HCT116 (cell line): ENCODE measurements at regions not wholly inside any gene's neighbourhood (a gene's known extent, or its start where the extent isn't known, plus 50 kb on each side); places are given as distances from the start of the nearest gene placed in this dataset.

Source experiments
- ATAC-seq: fragments of 200-7000 bp; cut with Tn5 transposase; 2 replicates; pipeline ENCODE4 v1.9.1; 2020; ENCODE audit warnings: mild to moderate bottlenecking, moderate library complexity
- BruUV-seq: library from RNA; stranded (reverse); fragments of 400-500 nt; replicated peaks from 2 replicates; lab custom pipeline; 2021; lab: Mats Ljungman, UMichigan
- CTCF ChIA-PET: fragments of 300-600 bp; sonication (Branson Sonifier 250); formaldehyde crosslinking; loops from one replicate; lab custom pipeline; 2021; ENCODE audit warnings: antibody characterized with exemption; lab: Charles Lee
- POLR2A ChIA-PET: fragments of 300-600, 350-600 bp; sonication (Branson Sonifier 250); formaldehyde crosslinking; loops from one replicate; lab custom pipeline; 2021; ENCODE audit warnings: antibody characterized with exemption; lab: Charles Lee
- RAD21 ChIA-PET, 2 experiments: fragments of 300-600 bp; sonication (Branson Sonifier 250); formaldehyde crosslinking; loops; one replicate each; lab custom pipeline; 2023; ENCODE audit warnings: low total read pairs in 2 of 2; ENCODE audit not compliant: uncharacterized antibody in 2 of 2, unreplicated experiment in 2 of 2, low non-redundant PET in 1 of 2; lab: Charles Lee
- DNase-seq: peaks from one replicate; pipeline ENCODE4 v3.0.0-alpha.2; 2010; ENCODE audit warnings: low read depth, low spot score
- H2AFZ ChIP-seq: fragments of 200-600 bp; shearing (Covaris generic), sonication (generic); 2 replicates; pipeline ENCODE4 v1.6.1; 2017; ENCODE audit warnings: low read depth, mixed run types, mixed read lengths, antibody characterized with exemption, low read length; ENCODE audit not compliant: poor library complexity, severe bottlenecking
- H3K27ac ChIP-seq: 2 replicates; pipeline ENCODE4 v1.5.1; 2012; ENCODE audit warnings: low read depth, low read length
- H3K27me3 ChIP-seq: fragments of 200-600 bp; sonication (generic); 2 replicates; pipeline ENCODE4 v1.6.1; 2016; ENCODE audit warnings: mixed run types, low read length, mixed read lengths; ENCODE audit not compliant: insufficient read depth
- H3K36me3 ChIP-seq, 2 experiments: fragments of 200-500 bp in 1 of 2; fragments of 200-600 bp in 1 of 2; sonication (Bioruptor generic) in 1 of 2; sonication (generic) in 1 of 2; 2 replicates each; pipeline versions ENCODE4 v1.5.1 to v1.6.1; 2014 to 2016; ENCODE audit warnings: low read length in 2 of 2, inconsistent platforms in 1 of 2, mixed read lengths in 1 of 2, mixed run types in 1 of 2; ENCODE audit not compliant: insufficient read depth in 2 of 2, control insufficient read depth in 1 of 2
- H3K4me1 ChIP-seq, 2 experiments: fragments of 200-600 bp in 1 of 2; sonication (generic) in 1 of 2; 2 replicates each; pipeline versions ENCODE4 v1.5.1 to v1.6.1; 2012 to 2017; ENCODE audit warnings: low read length in 2 of 2, inconsistent platforms in 1 of 2, mild to moderate bottlenecking in 1 of 2, mixed read lengths in 1 of 2, mixed run types in 1 of 2, moderate library complexity in 1 of 2; ENCODE audit not compliant: insufficient read depth in 2 of 2, control insufficient read depth in 1 of 2
- H3K4me2 ChIP-seq: fragments of 200-600 bp; sonication (generic); 2 replicates; pipeline ENCODE4 v1.6.1; 2017; ENCODE audit warnings: mixed run types, low read length, mixed read lengths
- H3K4me3 ChIP-seq, 2 experiments: fragments of 200-600 bp in 1 of 2; sonication (generic) in 1 of 2; replicated peaks in 1 of 2; 2 replicates each; pipeline ENCODE4 v1.5.1; 2011 to 2016; ENCODE audit warnings: low read length in 2 of 2, control low read depth in 1 of 2, low read depth in 1 of 2, mild to moderate bottlenecking in 1 of 2, mixed read lengths in 1 of 2, mixed run types in 1 of 2
- H3K79me2 ChIP-seq: fragments of 200-600 bp; sonication (generic); 2 replicates; pipeline ENCODE4 v1.6.1; 2017; ENCODE audit warnings: mild to moderate bottlenecking, mixed run types, low read length, moderate library complexity, mixed read lengths; ENCODE audit not compliant: insufficient read depth
- H3K9ac ChIP-seq: fragments of 200-600 bp; sonication (generic); 2 replicates; pipeline ENCODE4 v1.6.1; 2016; ENCODE audit warnings: low read length, mixed read lengths
- H3K9me2 ChIP-seq: fragments of 200-600 bp; sonication (generic), shearing (Covaris generic); 2 replicates; pipeline ENCODE4 v1.6.1; 2017; ENCODE audit warnings: mixed run types, mild to moderate bottlenecking, moderate library complexity; ENCODE audit not compliant: insufficient read depth
- H3K9me3 ChIP-seq, 2 experiments: fragments of 200-500 bp in 1 of 2; fragments of 200-600 bp in 1 of 2; sonication (Bioruptor generic) in 1 of 2; sonication (generic) in 1 of 2; 2 replicates each; pipeline ENCODE4 v1.6.1; 2014 to 2017; ENCODE audit warnings: low read length in 2 of 2, mixed read lengths in 2 of 2, inconsistent platforms in 1 of 2, low read depth in 1 of 2, mild to moderate bottlenecking in 1 of 2, mixed run types in 1 of 2, moderate library complexity in 1 of 2; ENCODE audit not compliant: control insufficient read depth in 1 of 2, insufficient read depth in 1 of 2
- H4K20me1 ChIP-seq: fragments of 200-600 bp; sonication (generic), shearing (Covaris generic); 2 replicates; pipeline ENCODE4 v1.6.1; 2017; ENCODE audit warnings: mixed run types, mild to moderate bottlenecking, moderate library complexity; ENCODE audit not compliant: insufficient read depth
- CBX3 ChIP-seq: IDR thresholded peaks from 2 replicates; pipeline ENCODE4 v1.6.1; 2012; ENCODE audit warnings: low read depth
- EGR1 ChIP-seq: IDR thresholded peaks from 2 replicates; pipeline ENCODE4 v1.6.1; 2012; ENCODE audit warnings: low read depth
- EZH2 ChIP-seq: fragments of 200-600 bp; sonication (generic); IDR thresholded peaks from 2 replicates; pipeline ENCODE4 v1.6.1; 2017; ENCODE audit warnings: antibody characterized with exemption, mixed run types
- EZH2phosphoT487 ChIP-seq: fragments of 200-600 bp; IDR thresholded peaks from 2 replicates; pipeline ENCODE4 v1.6.1; 2018; ENCODE audit warnings: antibody characterized with exemption, borderline replicate concordance
- POLR2A ChIP-seq: IDR thresholded peaks from 2 replicates; pipeline ENCODE4 v1.7.0; 2011; ENCODE audit warnings: borderline replicate concordance; ENCODE audit not compliant: insufficient read depth, insufficient read length; ENCODE audit errors: extremely low read depth
- POLR2AphosphoS5 ChIP-seq: IDR thresholded peaks from 2 replicates; pipeline ENCODE4 v1.6.1; 2011; ENCODE audit warnings: mild to moderate bottlenecking, low read depth, low read length, moderate library complexity
- SIN3A ChIP-seq: IDR thresholded peaks from 2 replicates; pipeline ENCODE4 v1.6.1; 2012; ENCODE audit warnings: low read depth
- SP1 ChIP-seq: IDR thresholded peaks from 2 replicates; pipeline ENCODE4 v1.6.1; 2012; ENCODE audit warnings: low read depth
- SRF ChIP-seq: IDR thresholded peaks from 2 replicates; pipeline ENCODE4 v1.6.1; 2012; ENCODE audit warnings: low read depth
- ZFX ChIP-seq: fragments of 450-650 bp; IDR thresholded peaks from 2 replicates; pipeline ENCODE4 v1.6.1; 2017
- ZNF274 ChIP-seq: fragments of 200-500 bp; sonication (Bioruptor generic); IDR thresholded peaks from 2 replicates; pipeline ENCODE4 v1.6.1; 2014; ENCODE audit warnings: mild to moderate bottlenecking, low read depth, low read length, inconsistent platforms
- intact Hi-C: fragments of 100-400 bp; cut with micrococcal nuclease; formaldehyde crosslinking; loops from 2 replicates; pipeline ENCODE4 v1.10.0; 2022
- TF ChIP-seq, protein P1 (sequence below): IDR thresholded peaks from 2 replicates; pipeline ENCODE4 v1.6.1; 2011; ENCODE audit warnings: mild to moderate bottlenecking, low read length, moderate library complexity; ENCODE audit not compliant: insufficient replicate concordance; ENCODE audit errors: extremely low read depth
- TF ChIP-seq, protein P2 (sequence below): IDR thresholded peaks from 2 replicates; pipeline ENCODE4 v1.6.1; 2012; ENCODE audit warnings: low read depth
- TF ChIP-seq, protein P3 (sequence below), 3 experiments: fragments of 200-600 bp in 1 of 3; sonication (generic) in 1 of 3; IDR thresholded peaks in 2 of 3; conservative IDR thresholded peaks in 1 of 3; 2 replicates each; pipeline ENCODE4 v1.5.1; 2012 to 2017; ENCODE audit warnings: low read depth in 2 of 3, low read length in 2 of 3, antibody characterized with exemption in 1 of 3, borderline replicate concordance in 1 of 3, control low read depth in 1 of 3, mild to moderate bottlenecking in 1 of 3, mixed read lengths in 1 of 3, mixed run types in 1 of 3, moderate library complexity in 1 of 3; ENCODE audit not compliant: insufficient read depth in 1 of 3
- TF ChIP-seq, protein P4 (sequence below): IDR thresholded peaks from 2 replicates; pipeline ENCODE4 v1.6.1; 2012

DNA sequence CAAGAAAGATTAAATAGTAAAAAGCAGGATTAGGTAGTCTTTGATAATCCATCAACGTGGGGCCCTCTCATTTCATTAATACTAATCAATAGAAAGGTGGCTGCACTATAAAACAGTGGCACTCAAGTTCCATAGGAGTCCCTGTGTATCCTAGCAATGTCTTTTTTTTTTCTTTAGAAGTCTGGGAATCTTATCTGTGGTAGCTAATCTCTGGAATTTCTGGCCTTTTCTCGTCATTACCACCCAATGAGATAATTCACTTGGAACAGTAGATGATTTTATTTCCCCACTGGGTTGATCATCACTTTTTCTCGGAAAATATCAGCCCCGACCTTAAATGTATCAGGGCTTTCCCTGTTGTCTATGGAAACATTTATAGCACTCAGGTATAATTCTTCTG is 86.8 kb upstream of the CDH6 start:
- H3K9ac ChIP-seq: no peak overlapping the region
- POLR2A ChIA-PET: no interaction called here
- BruUV-seq: no TSS peak
- H3K4me1 ChIP-seq: no peaks in the 10 kb centered on the region
- no peak for ATAC-seq
- intact Hi-C loops: no loop called here
- no peaks in the 10 kb centered on the region for H3K36me3 ChIP-seq
- CTCF ChIA-PET: no interaction called here
- H3K9me3 ChIP-seq: peaks cover 0 to 24% of the 10 kb centered on the region in 2 experiments; a peak in 3 of 4 replicates
- no peak for TF ChIP-seq CBX3
- TF ChIP-seq SRF: no peak
- no peak for TF ChIP-seq POLR2AphosphoS5
- no peak for TF ChIP-seq EGR1
- TF ChIP-seq POLR2A: no peak
- no peak for TF ChIP-seq EZH2phosphoT487
- TF ChIP-seq, all 23 proteins: peak for 0
- RAD21 ChIA-PET: no interaction called here
- H3K79me2 ChIP-seq: no peaks in the 10 kb centered on the region
- no peak overlapping the region for H3K4me3 ChIP-seq
- H3K27ac ChIP-seq: no peak overlapping the region
- H3K9me2 ChIP-seq: no peaks in the 10 kb centered on the region
- H2AFZ ChIP-seq: no peak overlapping the region
- no peak for DNase-seq
- no peaks in the 10 kb centered on the region for H4K20me1 ChIP-seq
- no peaks in the 10 kb centered on the region for H3K27me3 ChIP-seq
- H3K4me2 ChIP-seq: no peak overlapping the region

DNA sequence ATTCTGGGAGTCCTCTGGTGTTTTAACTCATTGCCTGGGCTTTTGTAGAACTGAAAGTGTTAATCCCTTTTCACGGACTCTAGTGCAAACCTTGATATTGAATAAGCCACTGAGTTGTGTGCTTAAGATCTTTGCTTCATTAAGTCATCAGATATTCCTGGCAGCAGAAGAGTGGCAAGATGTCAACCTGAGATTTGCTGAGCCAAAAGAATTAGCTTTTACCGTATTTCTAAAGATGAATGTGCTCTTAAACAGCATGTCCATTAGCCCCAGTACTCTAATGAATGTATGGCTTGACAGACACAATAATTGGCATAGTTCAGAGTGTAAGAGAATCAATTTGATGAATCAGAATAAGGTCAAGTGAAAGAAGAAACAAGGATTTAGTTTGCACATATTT is 87.2 kb upstream of the CDH6 start:
- H3K36me3 ChIP-seq: no peaks in the 10 kb centered on the region
- RAD21 ChIA-PET: no interaction called here
- H3K4me2 ChIP-seq: no peak overlapping the region
- H3K9me2 ChIP-seq: no peaks in the 10 kb centered on the region
- no peaks in the 10 kb centered on the region for H3K4me1 ChIP-seq
- H3K27me3 ChIP-seq: no peaks in the 10 kb centered on the region
- no peaks in the 10 kb centered on the region for H4K20me1 ChIP-seq
- intact Hi-C loops: no loop called here
- H3K79me2 ChIP-seq: no peaks in the 10 kb centered on the region
- CTCF ChIA-PET: no interaction called here
- H3K4me3 ChIP-seq: no peak overlapping the region
- POLR2A ChIA-PET: no interaction called here
- DNase-seq (no peak), ATAC-seq (no peak)
- BruUV-seq: no TSS peak
- H2AFZ ChIP-seq: no peak overlapping the region
- H3K27ac ChIP-seq: no peak overlapping the region
- no peak overlapping the region for H3K9ac ChIP-seq
- peaks cover 0 to 24% of the 10 kb centered on the region in 2 experiments; a peak in 3 of 4 replicates for H3K9me3 ChIP-seq
- TF ChIP-seq EZH2 (no peak), SP1 (no peak), CBX3 (no peak), ZFX (no peak), SIN3A (no peak), ZNF274 (no peak)
- TF ChIP-seq, protein P1, sequence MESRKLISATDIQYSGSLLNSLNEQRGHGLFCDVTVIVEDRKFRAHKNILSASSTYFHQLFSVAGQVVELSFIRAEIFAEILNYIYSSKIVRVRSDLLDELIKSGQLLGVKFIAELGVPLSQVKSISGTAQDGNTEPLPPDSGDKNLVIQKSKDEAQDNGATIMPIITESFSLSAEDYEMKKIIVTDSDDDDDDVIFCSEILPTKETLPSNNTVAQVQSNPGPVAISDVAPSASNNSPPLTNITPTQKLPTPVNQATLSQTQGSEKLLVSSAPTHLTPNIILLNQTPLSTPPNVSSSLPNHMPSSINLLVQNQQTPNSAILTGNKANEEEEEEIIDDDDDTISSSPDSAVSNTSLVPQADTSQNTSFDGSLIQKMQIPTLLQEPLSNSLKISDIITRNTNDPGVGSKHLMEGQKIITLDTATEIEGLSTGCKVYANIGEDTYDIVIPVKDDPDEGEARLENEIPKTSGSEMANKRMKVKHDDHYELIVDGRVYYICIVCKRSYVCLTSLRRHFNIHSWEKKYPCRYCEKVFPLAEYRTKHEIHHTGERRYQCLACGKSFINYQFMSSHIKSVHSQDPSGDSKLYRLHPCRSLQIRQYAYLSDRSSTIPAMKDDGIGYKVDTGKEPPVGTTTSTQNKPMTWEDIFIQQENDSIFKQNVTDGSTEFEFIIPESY: no peak
- TF ChIP-seq, protein P2, sequence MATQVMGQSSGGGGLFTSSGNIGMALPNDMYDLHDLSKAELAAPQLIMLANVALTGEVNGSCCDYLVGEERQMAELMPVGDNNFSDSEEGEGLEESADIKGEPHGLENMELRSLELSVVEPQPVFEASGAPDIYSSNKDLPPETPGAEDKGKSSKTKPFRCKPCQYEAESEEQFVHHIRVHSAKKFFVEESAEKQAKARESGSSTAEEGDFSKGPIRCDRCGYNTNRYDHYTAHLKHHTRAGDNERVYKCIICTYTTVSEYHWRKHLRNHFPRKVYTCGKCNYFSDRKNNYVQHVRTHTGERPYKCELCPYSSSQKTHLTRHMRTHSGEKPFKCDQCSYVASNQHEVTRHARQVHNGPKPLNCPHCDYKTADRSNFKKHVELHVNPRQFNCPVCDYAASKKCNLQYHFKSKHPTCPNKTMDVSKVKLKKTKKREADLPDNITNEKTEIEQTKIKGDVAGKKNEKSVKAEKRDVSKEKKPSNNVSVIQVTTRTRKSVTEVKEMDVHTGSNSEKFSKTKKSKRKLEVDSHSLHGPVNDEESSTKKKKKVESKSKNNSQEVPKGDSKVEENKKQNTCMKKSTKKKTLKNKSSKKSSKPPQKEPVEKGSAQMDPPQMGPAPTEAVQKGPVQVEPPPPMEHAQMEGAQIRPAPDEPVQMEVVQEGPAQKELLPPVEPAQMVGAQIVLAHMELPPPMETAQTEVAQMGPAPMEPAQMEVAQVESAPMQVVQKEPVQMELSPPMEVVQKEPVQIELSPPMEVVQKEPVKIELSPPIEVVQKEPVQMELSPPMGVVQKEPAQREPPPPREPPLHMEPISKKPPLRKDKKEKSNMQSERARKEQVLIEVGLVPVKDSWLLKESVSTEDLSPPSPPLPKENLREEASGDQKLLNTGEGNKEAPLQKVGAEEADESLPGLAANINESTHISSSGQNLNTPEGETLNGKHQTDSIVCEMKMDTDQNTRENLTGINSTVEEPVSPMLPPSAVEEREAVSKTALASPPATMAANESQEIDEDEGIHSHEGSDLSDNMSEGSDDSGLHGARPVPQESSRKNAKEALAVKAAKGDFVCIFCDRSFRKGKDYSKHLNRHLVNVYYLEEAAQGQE: no peak
- TF ChIP-seq, protein P3, sequence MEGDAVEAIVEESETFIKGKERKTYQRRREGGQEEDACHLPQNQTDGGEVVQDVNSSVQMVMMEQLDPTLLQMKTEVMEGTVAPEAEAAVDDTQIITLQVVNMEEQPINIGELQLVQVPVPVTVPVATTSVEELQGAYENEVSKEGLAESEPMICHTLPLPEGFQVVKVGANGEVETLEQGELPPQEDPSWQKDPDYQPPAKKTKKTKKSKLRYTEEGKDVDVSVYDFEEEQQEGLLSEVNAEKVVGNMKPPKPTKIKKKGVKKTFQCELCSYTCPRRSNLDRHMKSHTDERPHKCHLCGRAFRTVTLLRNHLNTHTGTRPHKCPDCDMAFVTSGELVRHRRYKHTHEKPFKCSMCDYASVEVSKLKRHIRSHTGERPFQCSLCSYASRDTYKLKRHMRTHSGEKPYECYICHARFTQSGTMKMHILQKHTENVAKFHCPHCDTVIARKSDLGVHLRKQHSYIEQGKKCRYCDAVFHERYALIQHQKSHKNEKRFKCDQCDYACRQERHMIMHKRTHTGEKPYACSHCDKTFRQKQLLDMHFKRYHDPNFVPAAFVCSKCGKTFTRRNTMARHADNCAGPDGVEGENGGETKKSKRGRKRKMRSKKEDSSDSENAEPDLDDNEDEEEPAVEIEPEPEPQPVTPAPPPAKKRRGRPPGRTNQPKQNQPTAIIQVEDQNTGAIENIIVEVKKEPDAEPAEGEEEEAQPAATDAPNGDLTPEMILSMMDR (IDR thresholded peaks at IDR 0.05 in 2 of 3, conservative IDR thresholded peaks at IDR 0.05 in 1 of 3; ENCODE audit: borderline replicate concordance in 1 of 3, insufficient read depth in 1 of 3, low read depth in 2 of 3, low read length in 2 of 3): no peak
- TF ChIP-seq, protein P4, sequence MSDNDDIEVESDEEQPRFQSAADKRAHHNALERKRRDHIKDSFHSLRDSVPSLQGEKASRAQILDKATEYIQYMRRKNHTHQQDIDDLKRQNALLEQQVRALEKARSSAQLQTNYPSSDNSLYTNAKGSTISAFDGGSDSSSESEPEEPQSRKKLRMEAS: no peak
